Neural cell (in vitro differentiated cells): ENCODE measurements at regions not wholly inside any gene's neighbourhood (a gene's known extent, or its start where the extent isn't known, plus 50 kb on each side); places are given as distances from the start of the nearest gene placed in this dataset.
A peak's percentile ranks its signal among the peaks of the same experiment; 100 is the strongest.

ENCODE experiments used
- H2AFZ ChIP-seq: fragments of 200-600, 300-800 bp; sonication (generic), shearing (Covaris generic); 2 replicates; pipeline ENCODE4 v1.6.0; 2014; ENCODE audit warnings: low read depth, mild to moderate bottlenecking, antibody characterized with exemption, low read length, moderate library complexity
- H3F3A ChIP-seq: fragments of 200-600 bp; shearing (Covaris generic); 2 replicates; pipeline ENCODE4 v1.6.1; 2016; ENCODE audit warnings: mild to moderate bottlenecking, moderate library complexity, mixed read lengths, antibody characterized with exemption, low read length; ENCODE audit not compliant: insufficient read depth, poor library complexity, severe bottlenecking
- H3K27ac ChIP-seq: fragments of 200-600, 300-800 bp; sonication (generic), shearing (Covaris generic); 2 replicates; pipeline ENCODE4 v1.5.1; 2014; ENCODE audit warnings: mild to moderate bottlenecking, low read length, moderate library complexity
- H3K27me3 ChIP-seq: fragments of 300-800, 200-600 bp; sonication (generic), shearing (Covaris generic); 2 replicates; pipeline ENCODE4 v1.6.0; 2014; ENCODE audit warnings: mild to moderate bottlenecking, low read depth, low read length, moderate library complexity; ENCODE audit not compliant: insufficient read depth
- H3K36me3 ChIP-seq: fragments of 300-800, 200-600 bp; sonication (generic), shearing (Covaris generic); 2 replicates; pipeline ENCODE4 v1.5.1; 2014; ENCODE audit warnings: mild to moderate bottlenecking, antibody characterized with exemption, low read length, moderate library complexity; ENCODE audit not compliant: insufficient read depth
- H3K4me2 ChIP-seq: fragments of 300-800, 200-600 bp; sonication (generic), shearing (Covaris generic); 2 replicates; pipeline ENCODE4 v1.6.0; 2014; ENCODE audit warnings: mild to moderate bottlenecking, low read length
- H3K4me3 ChIP-seq: fragments of 300-800, 200-600 bp; sonication (generic), shearing (Covaris generic); 2 replicates; pipeline ENCODE4 v1.5.1; 2014; ENCODE audit warnings: mild to moderate bottlenecking, low read length, moderate library complexity
- H3K79me2 ChIP-seq: fragments of 200-600 bp; shearing (Covaris generic); replicated peaks from 2 replicates; pipeline ENCODE4 v1.6.0; 2014; ENCODE audit warnings: mild to moderate bottlenecking, low read length, moderate library complexity; ENCODE audit not compliant: insufficient read depth
- H3K9ac ChIP-seq: fragments of 300-800, 200-600 bp; sonication (generic), shearing (Covaris generic); 2 replicates; pipeline ENCODE4 v1.6.1; 2016; ENCODE audit warnings: mild to moderate bottlenecking, low read length, mixed read lengths
- H3K9me2 ChIP-seq: fragments of 200-600 bp; shearing (Covaris generic); 2 replicates; pipeline ENCODE4 v1.6.1; 2016; ENCODE audit warnings: mild to moderate bottlenecking, low read length, mixed read lengths; ENCODE audit not compliant: insufficient read depth
- H3K9me3 ChIP-seq: fragments of 200-600, 300-800 bp; sonication (generic), shearing (Covaris generic); 2 replicates; pipeline ENCODE4 v1.6.1; 2016; ENCODE audit warnings: mild to moderate bottlenecking, mixed run types, low read length, moderate library complexity, mixed read lengths
- H4K20me1 ChIP-seq: fragments of 200-600 bp; shearing (Covaris generic); 2 replicates; pipeline ENCODE4 v1.6.1; 2016; ENCODE audit warnings: mild to moderate bottlenecking, mixed run types; ENCODE audit not compliant: insufficient read depth
- CTCF ChIP-seq: fragments of 450-650 bp; IDR thresholded peaks from 2 replicates; pipeline ENCODE4 v1.5.1; 2014; ENCODE audit warnings: antibody characterized with exemption, mild to moderate bottlenecking, moderate library complexity; ENCODE audit not compliant: poor library complexity, severe bottlenecking
- EP300 ChIP-seq: fragments of 450-650 bp; conservative IDR thresholded peaks from 2 replicates; pipeline ENCODE4 v1.6.1; 2014; ENCODE audit warnings: antibody characterized with exemption, mild to moderate bottlenecking, moderate library complexity; ENCODE audit not compliant: poor library complexity, severe bottlenecking
- EZH2 ChIP-seq: fragments of 200-600, 300-800 bp; shearing (Covaris generic), sonication (generic); IDR thresholded peaks from 2 replicates; pipeline ENCODE4 v1.6.1; 2014; ENCODE audit warnings: antibody characterized with exemption, low read length, borderline replicate concordance, mild to moderate bottlenecking; ENCODE audit not compliant: insufficient read depth, poor library complexity, severe bottlenecking
- MXI1 ChIP-seq: fragments of 450-650 bp; conservative IDR thresholded peaks from 2 replicates; pipeline ENCODE4 v1.6.1; 2014; ENCODE audit warnings: antibody characterized with exemption, mild to moderate bottlenecking; ENCODE audit not compliant: poor library complexity, severe bottlenecking
- POLR2AphosphoS5 ChIP-seq: IDR thresholded peaks from 2 replicates; pipeline ENCODE4 v1.6.1; 2012
- RAD21 ChIP-seq: fragments of 450-650 bp; conservative IDR thresholded peaks from 2 replicates; pipeline ENCODE4 v1.6.1; 2014; ENCODE audit warnings: antibody characterized with exemption, mild to moderate bottlenecking, moderate library complexity
- REST ChIP-seq: IDR thresholded peaks from 2 replicates; pipeline ENCODE4 v1.6.1; 2012; ENCODE audit warnings: borderline replicate concordance
- SMC3 ChIP-seq: fragments of 450-650 bp; conservative IDR thresholded peaks from 2 replicates; pipeline ENCODE4 v1.6.1; 2014; ENCODE audit warnings: antibody characterized with exemption, mild to moderate bottlenecking, moderate library complexity; ENCODE audit not compliant: poor library complexity
- TAF1 ChIP-seq: IDR thresholded peaks from 2 replicates; pipeline ENCODE4 v1.6.1; 2012; ENCODE audit warnings: low read depth

GRCh38 chr5:57938174-57938557 is 455.6 kb upstream of the ACTBL2 start:
- Histone ChIP-seq H2AFZ (no peak overlapping the region), H3K9me3 (no peaks in the 10 kb centered on the region), H3F3A (no peaks in the 10 kb centered on the region)

GRCh38 chr5:57937501-57938173 is 455.0 kb upstream of the ACTBL2 start:
- H2AFZ ChIP-seq: no peak overlapping the region
- H3K9ac ChIP-seq: no peak overlapping the region
- H3K36me3 ChIP-seq: no peaks in the 10 kb centered on the region
- no peaks in the 10 kb centered on the region for H3K9me3 ChIP-seq
- no peaks in the 10 kb centered on the region for H3K9me2 ChIP-seq
- no peaks in the 10 kb centered on the region for H3K79me2 ChIP-seq
- no peaks in the 10 kb centered on the region for H4K20me1 ChIP-seq
- H3K4me2 ChIP-seq: no peak overlapping the region
- TF ChIP-seq SMC3 (no peak), CTCF (no peak), MXI1 (no peak), EZH2 (no peak), EP300 (no peak), POLR2AphosphoS5 (no peak), TAF1 (no peak), REST (no peak), RAD21 (no peak)
- H3K27me3 ChIP-seq: no peaks in the 10 kb centered on the region
- H3K27ac ChIP-seq: no peak overlapping the region
- H3K4me3 ChIP-seq: no peak overlapping the region
- H3F3A ChIP-seq: no peaks in the 10 kb centered on the region

More at GRCh38 chr5:57938174-57938557, 455.6 kb upstream of the ACTBL2 start:
- Histone ChIP-seq H3K36me3 (no peaks in the 10 kb centered on the region), H3K4me2 (no peak overlapping the region), H3K27me3 (no peaks in the 10 kb centered on the region), H4K20me1 (no peaks in the 10 kb centered on the region), H3K9me2 (no peaks in the 10 kb centered on the region), H3K79me2 (no peaks in the 10 kb centered on the region), H3K4me3 (no peak overlapping the region), H3K27ac (no peak overlapping the region), H3K9ac (no peak overlapping the region)
- TF ChIP-seq RAD21 (peak; percentile 21), SMC3 (no peak)
